Raji (cell line): ENCODE measurements at regions not wholly inside any gene's neighbourhood (a gene's known extent, or its start where the extent isn't known, plus 50 kb on each side); places are given as distances from the start of the nearest gene placed in this dataset.

Source experiments
- POLR2A ChIP-seq: IDR thresholded peaks from 2 replicates; pipeline ENCODE4 v1.6.1; 2011; ENCODE audit warnings: low read depth, low read length, control low read depth; ENCODE audit not compliant: insufficient read depth

DNA sequence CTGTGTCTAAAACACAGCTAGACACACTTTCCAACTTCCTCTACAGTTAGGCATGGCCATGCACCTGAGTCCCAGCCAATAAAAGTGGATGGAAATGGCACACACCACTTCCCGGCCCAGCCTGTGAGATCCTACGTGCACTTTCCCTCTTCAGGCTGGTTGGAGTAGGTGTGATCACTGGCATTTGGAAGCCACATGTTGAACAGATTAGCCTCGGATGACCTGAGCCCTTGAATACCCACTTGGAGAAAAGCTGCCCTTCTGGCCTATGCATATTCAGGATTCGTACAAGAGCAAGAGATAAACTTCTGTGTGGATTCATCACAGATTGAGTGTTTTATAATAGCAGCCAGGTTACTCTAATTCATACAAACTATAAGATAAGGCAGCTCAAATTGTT lies 359.0 kb upstream of the SLC30A5 start:
- TF ChIP-seq POLR2A: no peak

GRCh38 chr5:68738236-68738635 lies 355.6 kb upstream of the SLC30A5 start:
- no peak for TF ChIP-seq POLR2A

DNA sequence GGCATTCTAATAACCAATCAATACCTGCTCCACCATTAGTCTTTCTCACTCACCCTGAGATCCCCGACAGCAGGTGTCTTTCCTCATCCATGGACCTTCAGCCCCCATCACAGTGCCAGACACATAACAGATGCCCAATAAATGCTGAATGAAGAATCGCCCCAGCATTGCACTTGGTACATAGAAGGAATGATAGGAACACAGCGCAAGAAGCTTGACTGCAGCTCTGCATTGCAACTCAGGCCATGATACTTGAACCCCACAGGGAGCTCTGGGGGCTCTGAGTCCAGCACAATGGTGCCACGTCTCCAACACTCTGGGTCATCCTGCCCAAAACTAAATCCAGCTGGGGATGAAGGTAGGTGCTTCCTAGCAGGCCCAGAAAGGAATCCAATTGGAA lies 355.0 kb upstream of the SLC30A5 start:
- no peak for TF ChIP-seq POLR2A

DNA sequence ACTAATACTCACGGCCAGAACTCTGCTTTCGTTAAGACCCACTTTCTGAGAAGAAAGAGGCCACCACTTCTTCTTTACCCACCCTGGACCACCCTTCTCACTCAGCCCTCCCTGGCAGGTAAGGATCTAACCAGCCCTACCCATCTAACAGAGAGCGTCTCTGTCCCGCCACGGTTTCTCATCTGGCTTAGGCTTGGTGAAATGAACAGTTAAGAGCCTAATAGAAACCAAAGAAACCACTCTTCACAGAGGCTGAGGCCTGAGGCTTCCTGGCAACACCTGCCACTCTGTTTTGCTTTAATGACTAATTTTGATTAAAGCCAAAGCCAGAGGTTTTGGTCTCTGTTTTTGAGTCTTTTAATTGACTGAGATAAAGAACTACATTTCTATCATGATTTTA lies 354.1 kb upstream of the SLC30A5 start:
- no peak for TF ChIP-seq POLR2A

- TF ChIP-seq POLR2A: no peak
Measured at GRCh38 chr5:68740226-68740910, 353.4 kb upstream of the SLC30A5 start.

DNA sequence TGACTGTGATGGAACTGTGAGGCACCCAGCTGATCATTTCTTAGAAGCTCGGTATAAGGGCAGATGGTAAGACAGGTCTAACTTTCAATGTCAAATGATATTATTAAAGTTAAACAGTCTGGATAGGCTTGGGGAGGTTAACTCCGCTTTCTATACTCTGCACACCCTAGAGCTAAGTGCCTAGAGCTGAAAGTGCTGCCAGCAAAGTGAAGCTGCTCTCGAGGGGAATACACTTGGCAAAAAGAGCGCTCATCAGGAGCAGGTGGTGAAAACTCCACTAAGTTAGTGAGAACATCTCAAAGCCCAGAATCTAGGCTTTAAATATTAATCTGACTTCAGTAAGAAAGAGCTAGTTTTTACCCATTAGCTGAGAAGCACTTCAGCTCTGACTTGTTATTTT lies 349.6 kb upstream of the SLC30A5 start:
- no peak for TF ChIP-seq POLR2A

DNA sequence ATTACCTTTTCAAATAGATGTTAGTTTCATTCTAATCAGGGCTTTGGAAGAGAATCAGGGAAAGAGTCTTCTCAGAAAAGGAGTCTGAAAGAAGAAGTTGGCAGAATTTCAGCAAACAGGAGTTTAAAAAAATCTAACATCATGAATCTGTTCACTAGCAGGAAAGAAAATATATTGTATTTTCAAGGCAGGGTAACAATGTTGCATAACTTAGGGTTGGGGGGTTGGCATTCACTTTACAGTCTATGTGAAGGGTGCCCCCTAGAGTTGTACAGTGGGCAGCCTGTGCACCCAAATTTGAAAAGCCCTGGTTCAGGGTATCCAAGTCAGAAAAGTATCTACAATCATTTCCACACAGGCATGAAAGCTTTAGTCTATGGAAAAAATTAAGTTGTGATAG lies 348.4 kb upstream of the SLC30A5 start:
- no peak for TF ChIP-seq POLR2A

GRCh38 chr5:68746220-68746619 lies 347.6 kb upstream of the SLC30A5 start:
- no peak for TF ChIP-seq POLR2A

- no peak for TF ChIP-seq POLR2A
Measured at GRCh38 chr5:68746643-68747420, 347.0 kb upstream of the SLC30A5 start.

GRCh38 chr5:68747521-68747920 lies 346.3 kb upstream of the SLC30A5 start:
- no peak for TF ChIP-seq POLR2A

- no peak for TF ChIP-seq POLR2A
Measured at GRCh38 chr5:68748101-68748500, 345.7 kb upstream of the SLC30A5 start.

DNA sequence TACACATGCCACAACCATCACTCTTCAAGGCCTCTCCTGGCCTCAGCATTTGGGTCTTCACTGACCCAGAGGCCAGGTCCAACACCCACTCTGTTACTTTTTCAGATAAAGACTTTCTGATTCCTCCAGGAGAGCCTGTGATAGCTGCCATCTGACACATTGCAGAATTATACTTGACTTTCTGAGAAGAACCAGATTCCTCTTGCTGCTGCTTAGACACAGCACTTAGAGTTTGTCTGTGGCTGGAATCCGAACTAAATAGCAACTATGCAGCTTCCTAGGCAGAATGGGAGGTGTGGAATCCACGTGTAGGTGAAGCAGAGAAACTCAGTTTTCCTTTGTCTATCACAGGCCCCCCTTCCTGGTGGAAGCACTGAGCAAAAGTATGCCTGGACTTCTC lies 344.7 kb upstream of the SLC30A5 start:
- TF ChIP-seq POLR2A: no peak

- no peak for TF ChIP-seq POLR2A
Measured at GRCh38 chr5:68749631-68750030, 344.2 kb upstream of the SLC30A5 start.

DNA sequence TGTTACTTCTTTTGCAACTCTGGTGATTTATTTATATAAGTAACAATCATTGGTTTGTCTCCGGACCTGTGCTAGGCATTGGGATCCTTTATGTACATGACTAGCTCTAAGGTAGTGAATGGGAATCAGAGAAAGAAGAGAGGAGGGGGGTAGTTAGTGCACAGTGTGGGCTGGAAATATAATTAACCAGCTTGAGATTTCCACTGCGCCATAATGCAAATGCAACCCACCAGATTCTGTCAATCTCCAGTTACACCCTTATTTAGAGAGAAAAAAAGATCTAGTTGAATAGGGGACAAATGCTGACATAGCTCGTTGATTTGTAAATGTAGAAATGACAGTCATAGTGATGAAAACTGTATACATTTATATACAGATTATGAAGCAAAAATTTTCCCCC lies 342.2 kb upstream of the SLC30A5 start:
- TF ChIP-seq POLR2A: no peak

DNA sequence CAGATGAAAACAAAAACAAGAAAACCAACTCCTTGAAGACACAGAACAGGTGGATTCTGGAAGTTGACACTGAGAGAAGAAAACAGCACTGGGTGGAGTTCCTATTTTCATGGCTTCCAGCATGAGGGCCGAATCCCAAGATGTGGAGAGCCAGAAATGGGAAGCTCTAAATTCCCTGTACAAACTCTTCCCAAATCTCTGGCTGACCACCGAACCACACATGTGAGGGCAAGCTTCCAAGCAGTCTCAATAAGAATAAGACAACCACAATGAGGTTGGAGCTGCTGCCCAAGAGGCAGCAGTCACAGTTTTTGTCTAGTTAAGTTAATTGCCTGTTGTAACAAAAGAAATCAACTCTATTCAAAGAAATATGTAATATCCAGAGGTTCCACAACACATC lies 339.3 kb upstream of the SLC30A5 start:
- TF ChIP-seq POLR2A: no peak

DNA sequence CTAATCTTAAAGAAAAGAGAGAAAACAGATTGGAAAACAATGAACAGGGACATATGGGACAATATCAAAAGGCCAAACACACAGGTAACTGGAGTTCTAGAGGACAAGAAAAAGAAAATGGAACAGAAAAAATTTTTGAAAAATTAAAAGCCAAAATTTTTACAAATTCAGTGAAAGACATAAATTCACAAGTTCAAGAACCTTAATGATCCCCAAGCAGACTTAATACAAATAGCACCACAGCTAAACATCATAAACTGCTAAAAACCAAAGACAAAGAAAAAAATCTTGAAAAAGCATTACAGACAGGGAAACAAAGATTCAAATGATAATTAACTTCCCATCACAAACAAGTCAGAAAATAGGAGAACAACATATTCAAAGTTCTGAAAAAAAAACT lies 338.5 kb upstream of the SLC30A5 start:
- TF ChIP-seq POLR2A: no peak

DNA sequence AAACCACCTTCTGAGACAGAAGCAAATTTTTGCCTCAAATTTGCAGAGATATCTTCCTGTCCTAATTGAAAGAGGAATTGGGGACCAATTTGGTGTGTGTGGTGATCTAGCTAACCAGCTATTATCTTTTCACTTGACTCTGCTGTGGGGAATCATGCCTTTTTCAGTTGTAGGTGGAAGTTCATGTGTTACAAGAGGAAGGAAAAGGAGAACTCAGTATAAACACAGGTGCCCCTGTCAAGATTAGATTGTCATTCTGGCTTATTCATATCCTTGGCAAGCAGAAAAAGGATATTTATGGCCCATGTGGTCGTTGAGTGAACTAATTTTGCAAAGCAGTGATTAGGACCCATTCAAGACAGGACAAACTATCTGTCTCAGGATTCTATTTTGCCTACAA lies 336.8 kb upstream of the SLC30A5 start:
- TF ChIP-seq POLR2A: no peak
